ENCODE measurements at regions not wholly inside any gene's neighbourhood (a gene's known extent, or its start where the extent isn't known, plus 50 kb on each side); places are given as distances from the start of the nearest gene placed in this dataset.

GRCh38 chr5:159430361-159431012 is 100.2 kb upstream of the IL12B start:
- DNase-seq (ENCODE audit: low read depth), result no peak
- TF ChIP-seq CTCF (conservative IDR thresholded peaks at IDR 0.05; ENCODE audit: low read depth, low read length), result no peak
- H3K4me3 ChIP-seq (ENCODE audit: low read length), result no peak overlapping the region

DNA sequence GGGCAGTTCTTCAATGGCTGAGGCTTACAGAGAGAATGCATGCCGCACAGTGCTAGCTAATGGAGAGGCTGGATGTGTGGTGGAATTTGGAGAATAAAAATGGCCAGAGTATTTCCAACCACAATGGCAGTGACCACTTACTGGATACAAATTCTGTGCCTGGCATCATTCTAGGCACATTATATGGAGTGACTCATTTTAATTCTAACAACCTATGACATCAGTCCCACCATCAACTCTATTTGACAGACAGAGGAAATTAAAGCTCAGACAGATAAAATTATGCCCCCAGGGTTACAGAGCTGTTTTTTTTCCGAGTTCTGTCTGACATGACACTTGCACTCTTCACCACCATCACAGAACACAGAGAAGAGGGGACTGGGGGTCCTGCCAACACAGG is 105.6 kb upstream of the IL12B start:
- no peak for DNase-seq (ENCODE audit: low read depth)
- no peak for TF ChIP-seq CTCF (conservative IDR thresholded peaks at IDR 0.05; ENCODE audit: low read depth, low read length)
- H3K4me3 ChIP-seq (ENCODE audit: low read length), result no peak overlapping the region

GRCh38 chr5:159438092-159438491 is 107.8 kb upstream of the IL12B start:
- H3K4me3 ChIP-seq (ENCODE audit: low read length), result no peak overlapping the region
- no peak for TF ChIP-seq CTCF (conservative IDR thresholded peaks at IDR 0.05; ENCODE audit: low read depth, low read length)
- no peak for DNase-seq (ENCODE audit: low read depth)

- no peak overlapping the region for H3K4me3 ChIP-seq (ENCODE audit: low read length)
- TF ChIP-seq CTCF (conservative IDR thresholded peaks at IDR 0.05; ENCODE audit: low read depth, low read length), result no peak
- no peak for DNase-seq (ENCODE audit: low read depth)
Measured at GRCh38 chr5:159439002-159439401, 108.7 kb upstream of the IL12B start.

DNA sequence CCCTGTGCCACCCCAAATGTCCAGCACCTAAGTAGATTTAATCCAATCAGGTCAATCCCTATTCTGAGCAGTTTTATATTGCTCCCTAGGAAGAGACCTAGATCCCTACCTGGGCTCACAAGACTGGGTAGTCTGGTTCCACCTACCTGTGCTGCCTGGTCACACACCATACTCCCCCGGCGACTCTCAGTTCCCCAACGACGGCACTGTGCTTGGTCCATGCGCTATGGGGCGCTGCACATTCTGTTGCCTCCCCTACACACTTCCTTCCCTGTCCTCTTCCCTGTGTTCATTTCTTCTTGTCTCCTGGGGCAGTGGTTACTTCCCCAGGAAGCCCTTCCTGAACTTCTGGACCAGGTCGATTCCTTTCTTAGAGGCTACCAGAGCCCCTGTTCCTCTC is 109.9 kb upstream of the IL12B start:
- H3K4me3 ChIP-seq (ENCODE audit: low read length), result no peak overlapping the region
- TF ChIP-seq CTCF (conservative IDR thresholded peaks at IDR 0.05; ENCODE audit: low read depth, low read length), result no peak
- DNase-seq (ENCODE audit: low read depth), result no peak

GRCh38 chr5:159440968-159441367 is 110.7 kb upstream of the IL12B start:
- no peak for TF ChIP-seq CTCF (conservative IDR thresholded peaks at IDR 0.05; ENCODE audit: low read depth, low read length)
- no peak for DNase-seq (ENCODE audit: low read depth)
- H3K4me3 ChIP-seq (ENCODE audit: low read length), result no peak overlapping the region

- peak; percentile 49 for TF ChIP-seq CTCF (conservative IDR thresholded peaks at IDR 0.05; ENCODE audit: low read depth, low read length)
- H3K4me3 ChIP-seq (ENCODE audit: low read length), result no peak overlapping the region
- DNase-seq (ENCODE audit: low read depth), result no peak
Measured at GRCh38 chr5:159441441-159441840, 111.2 kb upstream of the IL12B start.

Measured in retinal pigment epithelial cell (primary cell).